GM23248 (cell line): ENCODE measurements at regions not wholly inside any gene's neighbourhood (a gene's known extent, or its start where the extent isn't known, plus 50 kb on each side); places are given as distances from the start of the nearest gene placed in this dataset.

Experiments used
- DNase-seq: peaks from one replicate; pipeline ENCODE4 v3.0.0-alpha.2; 2015
- H2AFZ ChIP-seq: fragments of 200-600 bp; sonication (generic); 2 replicates; pipeline ENCODE4 v1.6.1; 2016; ENCODE audit warnings: antibody characterized with exemption
- H3F3A ChIP-seq: fragments of 200-600 bp; sonication (generic); 2 replicates; pipeline ENCODE4 v1.6.1; 2016; ENCODE audit warnings: mild to moderate bottlenecking, antibody characterized with exemption, mixed run types; ENCODE audit not compliant: insufficient read depth
- H3K27ac ChIP-seq: fragments of 200-600 bp; sonication (generic); 2 replicates; pipeline ENCODE4 v1.5.1; 2016; ENCODE audit warnings: mild to moderate bottlenecking
- H3K27me3 ChIP-seq: fragments of 200-600 bp; sonication (generic); replicated peaks from 2 replicates; pipeline ENCODE4 v1.6.1; 2016; ENCODE audit warnings: mild to moderate bottlenecking; ENCODE audit not compliant: insufficient read depth
- H3K36me3 ChIP-seq: fragments of 200-600 bp; sonication (generic); 2 replicates; pipeline ENCODE4 v1.6.1; 2016; ENCODE audit warnings: low read depth, mild to moderate bottlenecking
- H3K4me1 ChIP-seq: fragments of 200-600 bp; sonication (generic); 2 replicates; pipeline ENCODE4 v1.6.1; 2016; ENCODE audit warnings: mild to moderate bottlenecking; ENCODE audit not compliant: insufficient read depth
- H3K4me2 ChIP-seq: fragments of 200-600 bp; sonication (generic); one replicate; pipeline ENCODE4 v1.6.1; 2016; ENCODE audit warnings: mild to moderate bottlenecking; ENCODE audit not compliant: unreplicated experiment
- H3K4me3 ChIP-seq: fragments of 200-600 bp; sonication (generic); 2 replicates; pipeline ENCODE4 v1.5.1; 2016; ENCODE audit warnings: mild to moderate bottlenecking
- H3K79me2 ChIP-seq: fragments of 200-600 bp; sonication (generic); 2 replicates; pipeline ENCODE4 v1.6.1; 2016; ENCODE audit warnings: mild to moderate bottlenecking; ENCODE audit not compliant: insufficient read depth
- H3K9ac ChIP-seq: fragments of 200-600 bp; sonication (generic); 2 replicates; pipeline ENCODE4 v1.6.1; 2016; ENCODE audit warnings: mild to moderate bottlenecking
- H3K9me2 ChIP-seq: fragments of 200-600 bp; sonication (generic); 2 replicates; pipeline ENCODE4 v1.6.1; 2016; ENCODE audit warnings: mixed run types, mild to moderate bottlenecking, moderate library complexity; ENCODE audit not compliant: insufficient read depth
- H3K9me3 ChIP-seq: fragments of 200-600 bp; sonication (generic); one replicate; pipeline ENCODE4 v1.6.1; 2017; ENCODE audit warnings: low read depth
- H4K20me1 ChIP-seq: fragments of 200-600 bp; sonication (generic); 2 replicates; pipeline ENCODE4 v1.6.0; 2016; ENCODE audit not compliant: insufficient read depth
- EZH2 ChIP-seq: fragments of 200-600 bp; sonication (generic); IDR thresholded peaks from 2 replicates; pipeline ENCODE4 v1.6.1; 2018; ENCODE audit warnings: antibody characterized with exemption, mild to moderate bottlenecking; ENCODE audit not compliant: insufficient read depth, poor library complexity, severe bottlenecking
- EZH2phosphoT487 ChIP-seq: fragments of 200-600 bp; sonication (generic); IDR thresholded peaks from 2 replicates; pipeline ENCODE4 v1.6.1; 2018; ENCODE audit warnings: antibody characterized with exemption, moderate library complexity, mild to moderate bottlenecking, low read depth; ENCODE audit not compliant: insufficient read depth
- WGBS, 2 experiments: methylation state at CpG; one replicate each; pipeline ENCODE4 v1.1.6; 2015 to 2017; ENCODE audit warnings: low lambda C conversion rate in 2 of 2, low coverage in 1 of 2; ENCODE audit errors: missing lambda C conversion rate in 2 of 2; 5-methylcytosine and 5-hydroxymethylcytosine counted together
- in situ Hi-C: fragments of 300-500 bp; cut with MboI; formaldehyde crosslinking; loops from 2 replicates; pipeline ENCODE4 v1.15.0; 2020

DNA sequence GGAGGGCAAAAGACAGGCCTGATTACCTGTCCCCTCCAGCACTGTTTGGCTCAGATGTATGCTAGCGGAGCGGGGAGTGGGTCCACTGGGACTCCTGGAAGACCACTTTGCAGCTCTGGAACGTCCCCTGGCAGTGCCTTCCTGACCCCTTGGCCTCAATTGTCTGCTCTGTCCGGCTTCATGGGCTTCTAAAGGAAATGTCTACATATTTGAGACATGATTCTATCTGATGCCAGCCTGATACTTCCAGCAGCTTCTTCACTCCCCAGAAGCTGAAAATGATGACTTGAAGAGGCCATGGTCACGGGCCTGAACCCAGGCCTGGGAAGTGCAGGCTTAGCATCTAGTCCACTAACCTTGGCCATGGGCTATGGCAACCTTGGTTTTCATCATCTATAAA lies 112.1 kb downstream of the ACAA2 start:
- in situ Hi-C loops, result no loop called here
- Histone ChIP-seq H3K79me2 (no peaks in the 10 kb centered on the region), H3K27me3 (no peaks in the 10 kb centered on the region; the same call in 1 of the 2 replicates), H2AFZ (no peak overlapping the region), H3K9ac (no peak overlapping the region), H3K9me3 (no peaks in the 10 kb centered on the region), H3F3A (no peaks in the 10 kb centered on the region), H4K20me1 (no peaks in the 10 kb centered on the region), H3K4me3 (no peak overlapping the region), H3K9me2 (no peaks in the 10 kb centered on the region), H3K27ac (no peak overlapping the region), H3K4me2 (no peak overlapping the region), H3K36me3 (no peaks in the 10 kb centered on the region), H3K4me1 (peaks cover 7% of the 10 kb centered on the region; the same call in 1 of the 2 replicates)
- no peak for TF ChIP-seq EZH2
- DNase-seq, result no peak
- WGBS, 2 experiments, result 77 to 87% methylated on average over 5 of the region's 5 CpGs

DNA sequence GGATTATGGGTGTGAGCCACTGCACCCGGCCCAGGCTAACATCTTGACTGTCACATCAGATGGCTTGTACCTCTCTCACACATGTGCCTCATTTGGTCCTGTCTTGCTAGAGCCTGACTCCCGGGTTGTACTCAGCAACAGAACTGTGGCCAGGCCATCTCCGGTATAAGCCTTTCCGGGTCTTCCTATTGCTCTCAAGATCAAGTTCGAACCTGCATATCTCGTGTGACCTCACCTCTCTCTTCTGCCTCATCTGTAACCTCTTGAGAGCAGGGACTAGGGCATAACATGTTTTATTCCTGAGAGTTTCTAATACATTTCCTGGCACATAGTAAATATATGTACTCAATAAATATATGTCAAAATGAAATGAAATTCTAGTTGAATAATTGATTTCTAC lies 114.0 kb downstream of the ACAA2 start:
- no peak for DNase-seq
- no peak overlapping the region for H2AFZ ChIP-seq
- WGBS, 2 experiments, result 62 to 78% methylated on average over 6 of the region's 6 CpGs
- no peaks in the 10 kb centered on the region for H4K20me1 ChIP-seq
- H3K9me3 ChIP-seq, result no peaks in the 10 kb centered on the region
- no peak for TF ChIP-seq EZH2
- no peak for TF ChIP-seq EZH2phosphoT487
- no peaks in the 10 kb centered on the region; the same call in 1 of the 2 replicates for H3K27me3 ChIP-seq
- H3K9me2 ChIP-seq, result no peaks in the 10 kb centered on the region
- no peak overlapping the region for H3K4me3 ChIP-seq
- in situ Hi-C loops, result no loop called here
- H3K27ac ChIP-seq, result no peak overlapping the region
- no peaks in the 10 kb centered on the region for H3K79me2 ChIP-seq
- no peaks in the 10 kb centered on the region for H3F3A ChIP-seq
- H3K4me1 ChIP-seq, result peaks cover 7% of the 10 kb centered on the region; the same call in 1 of the 2 replicates
- H3K9ac ChIP-seq, result no peak overlapping the region
- H3K36me3 ChIP-seq, result no peaks in the 10 kb centered on the region
- no peak overlapping the region for H3K4me2 ChIP-seq

DNA sequence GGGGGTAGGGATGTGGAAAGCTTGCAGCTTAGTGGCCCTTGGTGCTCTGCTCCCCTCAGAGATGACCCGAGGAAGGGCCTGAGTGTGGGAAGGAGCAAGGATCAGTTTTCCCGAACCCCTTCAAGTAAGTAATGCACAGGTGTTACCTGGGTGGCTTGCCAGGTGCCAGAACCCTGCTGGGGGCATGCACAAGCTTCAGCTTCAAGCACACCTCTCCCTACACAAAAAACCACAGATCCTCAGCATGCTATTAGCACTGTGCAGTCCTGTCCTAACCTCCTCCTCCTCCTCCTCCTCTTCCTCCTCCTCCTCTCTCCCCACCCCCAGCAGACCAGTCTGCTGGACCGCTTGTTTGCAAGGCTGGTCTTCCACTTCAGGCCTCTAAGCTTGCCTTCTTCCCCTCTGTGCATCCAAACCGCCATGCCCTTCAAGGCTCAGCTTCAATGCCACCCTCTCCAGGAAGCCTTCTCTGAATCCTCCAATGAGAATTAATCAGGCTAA lies 114.8 kb downstream of the ACAA2 start:
- no peaks in the 10 kb centered on the region for H3K9me2 ChIP-seq
- H3K9ac ChIP-seq, result no peak overlapping the region
- H4K20me1 ChIP-seq, result no peaks in the 10 kb centered on the region
- H3K9me3 ChIP-seq, result no peaks in the 10 kb centered on the region
- no peaks in the 10 kb centered on the region for H3K36me3 ChIP-seq
- H3K4me1 ChIP-seq, result peaks cover 7% of the 10 kb centered on the region; the same call in 1 of the 2 replicates
- WGBS, 2 experiments, result 86 to 97% methylated on average over 4 of the region's 4 CpGs
- no peak overlapping the region for H2AFZ ChIP-seq
- H3K27me3 ChIP-seq, result no peaks in the 10 kb centered on the region; the same call in 1 of the 2 replicates
- H3K27ac ChIP-seq, result no peak overlapping the region
- TF ChIP-seq EZH2, result no peak
- TF ChIP-seq EZH2phosphoT487, result no peak
- no peak overlapping the region for H3K4me3 ChIP-seq
- no peaks in the 10 kb centered on the region for H3K79me2 ChIP-seq
- no peaks in the 10 kb centered on the region for H3F3A ChIP-seq
- H3K4me2 ChIP-seq, result peak overlapping the region; percentile 3
- no peak for DNase-seq
- in situ Hi-C loops, result no loop called here

DNA sequence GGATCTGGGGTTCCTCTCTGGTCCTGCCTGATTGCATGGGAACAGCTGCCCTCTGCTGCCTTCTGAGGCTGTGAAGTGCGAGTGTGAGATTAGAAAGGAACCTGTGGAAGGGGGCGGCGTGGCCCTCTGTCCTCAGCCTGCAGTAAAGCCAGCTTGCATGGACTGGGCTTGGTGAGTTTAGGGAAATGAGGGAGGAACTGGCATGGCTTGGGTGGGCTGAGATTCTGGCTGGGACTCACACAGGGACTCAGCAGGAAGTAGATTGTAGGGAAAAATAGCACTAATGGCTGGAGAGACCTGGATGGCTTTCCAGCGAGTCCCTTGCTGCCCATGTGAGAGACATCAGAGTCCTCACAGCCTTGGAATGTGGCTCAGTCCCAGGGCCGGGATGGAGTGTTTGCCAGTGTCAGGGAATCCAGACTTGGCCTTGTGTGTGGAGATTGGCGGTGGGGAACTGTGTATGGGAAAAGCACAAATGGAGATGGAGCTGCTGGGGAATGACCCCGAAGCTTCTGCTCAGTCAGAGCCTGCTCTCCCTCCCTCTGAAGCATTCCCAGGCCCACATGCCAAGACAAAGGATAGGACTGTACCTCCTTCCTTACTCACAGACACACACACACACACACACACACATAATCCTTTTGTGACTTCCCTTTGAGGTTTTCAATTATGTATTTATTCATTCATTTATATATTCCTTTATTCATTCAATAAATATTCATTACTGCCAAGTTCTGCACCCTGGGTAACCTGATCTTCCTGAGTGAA lies 115.4 kb downstream of the ACAA2 start:
- Histone ChIP-seq H3K4me1 (peaks cover 7% of the 10 kb centered on the region; the same call in 1 of the 2 replicates), H4K20me1 (no peaks in the 10 kb centered on the region), H3K36me3 (no peaks in the 10 kb centered on the region), H3K27ac (no peak overlapping the region), H3K9ac (no peak overlapping the region), H3K4me3 (no peak overlapping the region), H3F3A (no peaks in the 10 kb centered on the region), H3K9me3 (no peaks in the 10 kb centered on the region), H3K4me2 (peak overlapping the region; percentile 3), H2AFZ (peak overlapping the region; percentile 28; the same call in 1 of the 2 replicates), H3K27me3 (no peaks in the 10 kb centered on the region; the same call in 1 of the 2 replicates), H3K9me2 (no peaks in the 10 kb centered on the region), H3K79me2 (no peaks in the 10 kb centered on the region)
- in situ Hi-C loops, result no loop called here
- DNase-seq, result peak; percentile 61
- 41 to 42% methylated on average over 7 of the region's 7 CpGs for WGBS, 2 experiments
- TF ChIP-seq EZH2, result no peak
- TF ChIP-seq EZH2phosphoT487, result no peak
